ENCODE measurements at regions not wholly inside any gene's neighbourhood (a gene's known extent, or its start where the extent isn't known, plus 50 kb on each side); places are given as distances from the start of the nearest gene placed in this dataset.

GRCh38 chr2:103218516-103218915, 456.7 kb downstream of the TMEM182 start:
- TF ChIP-seq CTCF (IDR thresholded peaks at IDR 0.05; ENCODE audit: insufficient read depth, low read depth, low read length) (no peak), EZH2 (IDR thresholded peaks at IDR 0.05; ENCODE audit: insufficient read depth, low read length) (no peak)

All from astrocyte (in vitro differentiated cells and primary cell).